ENCODE measurements at regions not wholly inside any gene's neighbourhood (a gene's known extent, or its start where the extent isn't known, plus 50 kb on each side); places are given as distances from the start of the nearest gene placed in this dataset.

DNA sequence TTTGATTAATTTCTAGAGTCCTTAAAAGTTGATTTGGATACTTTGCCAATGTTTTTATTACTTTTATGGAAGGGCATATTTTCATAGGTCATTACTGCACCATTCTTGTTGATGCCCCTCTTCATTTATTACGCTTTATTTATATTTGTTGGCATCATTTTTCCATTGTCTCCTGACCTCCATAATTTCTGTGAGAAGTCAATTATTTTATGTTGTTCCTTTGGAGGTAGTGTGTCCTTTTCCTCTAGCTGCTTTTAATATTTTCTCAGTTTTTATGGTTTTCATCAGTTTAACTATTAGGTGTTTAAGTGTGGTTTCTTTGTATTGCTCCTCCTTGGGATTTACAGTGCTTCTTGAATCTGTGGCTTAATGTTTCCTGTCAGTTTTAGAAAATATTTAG, 134.9 kb downstream of the SAMD9 start:
- Histone ChIP-seq H2AFZ (ENCODE audit: low read depth, low read length) (no peak overlapping the region), H3K27me3 (ENCODE audit: insufficient read depth, low read depth, low read length) (no peaks in the 10 kb centered on the region), H3K36me3 (ENCODE audit: insufficient read depth, low read length) (no peaks in the 10 kb centered on the region), H3F3A (ENCODE audit: insufficient read depth, low read length, poor library complexity, severe bottlenecking) (no peaks in the 10 kb centered on the region), H4K20me1 (ENCODE audit: insufficient read depth) (no peaks in the 10 kb centered on the region), H3K79me2 (replicated peaks; ENCODE audit: insufficient read depth, low read length) (no peaks in the 10 kb centered on the region), H3K27ac (ENCODE audit: low read length) (no peak overlapping the region), H3K9me3 (ENCODE audit: low read length) (no peaks in the 10 kb centered on the region), H3K4me3 (ENCODE audit: low read length) (no peak overlapping the region), H3K4me2 (ENCODE audit: low read length) (no peak overlapping the region), H3K9me2 (ENCODE audit: insufficient read depth, low read length) (no peaks in the 10 kb centered on the region), H3K9ac (ENCODE audit: low read length) (no peak overlapping the region)
- no peak for TF ChIP-seq TAF1 (IDR thresholded peaks at IDR 0.05; ENCODE audit: low read depth)
- TF ChIP-seq EP300 (conservative IDR thresholded peaks at IDR 0.05; ENCODE audit: poor library complexity, severe bottlenecking), result no peak
- no peak for TF ChIP-seq POLR2AphosphoS5 (IDR thresholded peaks at IDR 0.05)
- no peak for TF ChIP-seq MXI1 (conservative IDR thresholded peaks at IDR 0.05; ENCODE audit: poor library complexity, severe bottlenecking)
- no peak for TF ChIP-seq SMC3 (conservative IDR thresholded peaks at IDR 0.05; ENCODE audit: poor library complexity)
- TF ChIP-seq, protein P1, sequence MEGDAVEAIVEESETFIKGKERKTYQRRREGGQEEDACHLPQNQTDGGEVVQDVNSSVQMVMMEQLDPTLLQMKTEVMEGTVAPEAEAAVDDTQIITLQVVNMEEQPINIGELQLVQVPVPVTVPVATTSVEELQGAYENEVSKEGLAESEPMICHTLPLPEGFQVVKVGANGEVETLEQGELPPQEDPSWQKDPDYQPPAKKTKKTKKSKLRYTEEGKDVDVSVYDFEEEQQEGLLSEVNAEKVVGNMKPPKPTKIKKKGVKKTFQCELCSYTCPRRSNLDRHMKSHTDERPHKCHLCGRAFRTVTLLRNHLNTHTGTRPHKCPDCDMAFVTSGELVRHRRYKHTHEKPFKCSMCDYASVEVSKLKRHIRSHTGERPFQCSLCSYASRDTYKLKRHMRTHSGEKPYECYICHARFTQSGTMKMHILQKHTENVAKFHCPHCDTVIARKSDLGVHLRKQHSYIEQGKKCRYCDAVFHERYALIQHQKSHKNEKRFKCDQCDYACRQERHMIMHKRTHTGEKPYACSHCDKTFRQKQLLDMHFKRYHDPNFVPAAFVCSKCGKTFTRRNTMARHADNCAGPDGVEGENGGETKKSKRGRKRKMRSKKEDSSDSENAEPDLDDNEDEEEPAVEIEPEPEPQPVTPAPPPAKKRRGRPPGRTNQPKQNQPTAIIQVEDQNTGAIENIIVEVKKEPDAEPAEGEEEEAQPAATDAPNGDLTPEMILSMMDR (IDR thresholded peaks at IDR 0.05; ENCODE audit: poor library complexity, severe bottlenecking), result no peak
- TF ChIP-seq EZH2 (IDR thresholded peaks at IDR 0.05; ENCODE audit: borderline replicate concordance, insufficient read depth, low read length, poor library complexity, severe bottlenecking), result no peak
- no peak for TF ChIP-seq RAD21 (conservative IDR thresholded peaks at IDR 0.05)
- TF ChIP-seq, protein P2, sequence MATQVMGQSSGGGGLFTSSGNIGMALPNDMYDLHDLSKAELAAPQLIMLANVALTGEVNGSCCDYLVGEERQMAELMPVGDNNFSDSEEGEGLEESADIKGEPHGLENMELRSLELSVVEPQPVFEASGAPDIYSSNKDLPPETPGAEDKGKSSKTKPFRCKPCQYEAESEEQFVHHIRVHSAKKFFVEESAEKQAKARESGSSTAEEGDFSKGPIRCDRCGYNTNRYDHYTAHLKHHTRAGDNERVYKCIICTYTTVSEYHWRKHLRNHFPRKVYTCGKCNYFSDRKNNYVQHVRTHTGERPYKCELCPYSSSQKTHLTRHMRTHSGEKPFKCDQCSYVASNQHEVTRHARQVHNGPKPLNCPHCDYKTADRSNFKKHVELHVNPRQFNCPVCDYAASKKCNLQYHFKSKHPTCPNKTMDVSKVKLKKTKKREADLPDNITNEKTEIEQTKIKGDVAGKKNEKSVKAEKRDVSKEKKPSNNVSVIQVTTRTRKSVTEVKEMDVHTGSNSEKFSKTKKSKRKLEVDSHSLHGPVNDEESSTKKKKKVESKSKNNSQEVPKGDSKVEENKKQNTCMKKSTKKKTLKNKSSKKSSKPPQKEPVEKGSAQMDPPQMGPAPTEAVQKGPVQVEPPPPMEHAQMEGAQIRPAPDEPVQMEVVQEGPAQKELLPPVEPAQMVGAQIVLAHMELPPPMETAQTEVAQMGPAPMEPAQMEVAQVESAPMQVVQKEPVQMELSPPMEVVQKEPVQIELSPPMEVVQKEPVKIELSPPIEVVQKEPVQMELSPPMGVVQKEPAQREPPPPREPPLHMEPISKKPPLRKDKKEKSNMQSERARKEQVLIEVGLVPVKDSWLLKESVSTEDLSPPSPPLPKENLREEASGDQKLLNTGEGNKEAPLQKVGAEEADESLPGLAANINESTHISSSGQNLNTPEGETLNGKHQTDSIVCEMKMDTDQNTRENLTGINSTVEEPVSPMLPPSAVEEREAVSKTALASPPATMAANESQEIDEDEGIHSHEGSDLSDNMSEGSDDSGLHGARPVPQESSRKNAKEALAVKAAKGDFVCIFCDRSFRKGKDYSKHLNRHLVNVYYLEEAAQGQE (IDR thresholded peaks at IDR 0.05; ENCODE audit: borderline replicate concordance), result no peak

DNA sequence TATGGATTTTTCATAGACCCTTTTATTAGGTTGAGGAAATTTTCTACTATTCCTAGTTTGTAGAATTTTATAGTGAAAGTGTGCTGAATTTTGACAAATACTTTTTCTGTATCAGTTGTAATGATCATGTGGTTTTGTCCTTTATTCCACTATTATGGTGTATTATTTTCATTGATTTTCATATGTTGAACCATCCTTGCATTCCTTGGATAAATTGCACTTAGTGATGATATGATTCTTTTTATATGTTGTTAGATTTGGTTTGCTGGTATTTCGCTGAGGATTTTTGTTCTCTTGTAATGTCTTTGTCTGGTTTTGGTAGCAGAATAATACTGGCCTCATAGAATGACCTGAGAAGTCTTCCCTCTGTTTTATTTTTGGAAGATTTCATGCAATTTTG, 140.6 kb upstream of the CDK6 start:
- no peaks in the 10 kb centered on the region for H3F3A ChIP-seq (ENCODE audit: insufficient read depth, low read length, poor library complexity, severe bottlenecking)
- no peak overlapping the region for H3K4me2 ChIP-seq (ENCODE audit: low read length)
- H4K20me1 ChIP-seq (ENCODE audit: insufficient read depth), result no peaks in the 10 kb centered on the region
- no peak overlapping the region for H3K9ac ChIP-seq (ENCODE audit: low read length)
- no peaks in the 10 kb centered on the region for H3K27me3 ChIP-seq (ENCODE audit: insufficient read depth, low read depth, low read length)
- no peak overlapping the region for H2AFZ ChIP-seq (ENCODE audit: low read depth, low read length)
- no peaks in the 10 kb centered on the region for H3K9me3 ChIP-seq (ENCODE audit: low read length)
- no peak overlapping the region for H3K27ac ChIP-seq (ENCODE audit: low read length)
- H3K36me3 ChIP-seq (ENCODE audit: insufficient read depth, low read length), result no peaks in the 10 kb centered on the region
- H3K4me3 ChIP-seq (ENCODE audit: low read length), result no peak overlapping the region
- H3K9me2 ChIP-seq (ENCODE audit: insufficient read depth, low read length), result no peaks in the 10 kb centered on the region
- no peak for TF ChIP-seq MXI1 (conservative IDR thresholded peaks at IDR 0.05; ENCODE audit: poor library complexity, severe bottlenecking)
- TF ChIP-seq EP300 (conservative IDR thresholded peaks at IDR 0.05; ENCODE audit: poor library complexity, severe bottlenecking), result no peak
- TF ChIP-seq TAF1 (IDR thresholded peaks at IDR 0.05; ENCODE audit: low read depth), result no peak
- no peak for TF ChIP-seq EZH2 (IDR thresholded peaks at IDR 0.05; ENCODE audit: borderline replicate concordance, insufficient read depth, low read length, poor library complexity, severe bottlenecking)
- TF ChIP-seq, protein P2 (IDR thresholded peaks at IDR 0.05; ENCODE audit: borderline replicate concordance), result no peak
- TF ChIP-seq, protein P1 (IDR thresholded peaks at IDR 0.05; ENCODE audit: poor library complexity, severe bottlenecking), result no peak
- TF ChIP-seq POLR2AphosphoS5 (IDR thresholded peaks at IDR 0.05), result no peak
- TF ChIP-seq RAD21 (conservative IDR thresholded peaks at IDR 0.05), result no peak
- TF ChIP-seq SMC3 (conservative IDR thresholded peaks at IDR 0.05; ENCODE audit: poor library complexity), result no peak
- H3K79me2 ChIP-seq (replicated peaks; ENCODE audit: insufficient read depth, low read length), result no peaks in the 10 kb centered on the region

Data from neural cell (in vitro differentiated cells).